DMS153 (cell line): ENCODE measurements at regions not wholly inside any gene's neighbourhood (a gene's known extent, or its start where the extent isn't known, plus 50 kb on each side); places are given as distances from the start of the nearest gene placed in this dataset.
"Not testable (repeated sequence)": the region's sequence is repeated elsewhere in the genome, so short reads cannot be mapped to it uniquely, and the experiment has no call there.

ENCODE experiments used
- DNase-seq: peaks from one replicate; lab custom pipeline; 2025; lab: John Stamatoyannopoulos, UW

DNA sequence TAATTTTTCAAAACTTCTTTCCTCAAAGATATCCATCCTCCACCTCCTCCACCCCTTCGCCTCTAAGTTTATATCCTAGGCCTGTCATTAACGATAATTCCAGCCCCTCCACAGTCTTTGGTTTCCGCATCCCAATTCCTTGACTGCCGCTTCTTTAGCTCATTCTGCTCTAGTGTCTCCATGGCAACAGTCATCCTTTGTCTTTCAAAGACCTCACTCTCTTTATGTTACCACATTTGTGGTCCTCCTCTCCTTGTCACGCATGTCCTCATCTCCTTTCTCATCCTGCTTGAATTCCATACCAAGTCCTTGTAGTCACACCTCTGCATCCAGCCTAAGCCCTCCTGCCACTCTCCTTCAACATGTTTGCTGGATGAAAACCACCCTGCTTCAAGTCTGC is 511.2 kb upstream of the KLF6 start:
- no peak for DNase-seq

DNA sequence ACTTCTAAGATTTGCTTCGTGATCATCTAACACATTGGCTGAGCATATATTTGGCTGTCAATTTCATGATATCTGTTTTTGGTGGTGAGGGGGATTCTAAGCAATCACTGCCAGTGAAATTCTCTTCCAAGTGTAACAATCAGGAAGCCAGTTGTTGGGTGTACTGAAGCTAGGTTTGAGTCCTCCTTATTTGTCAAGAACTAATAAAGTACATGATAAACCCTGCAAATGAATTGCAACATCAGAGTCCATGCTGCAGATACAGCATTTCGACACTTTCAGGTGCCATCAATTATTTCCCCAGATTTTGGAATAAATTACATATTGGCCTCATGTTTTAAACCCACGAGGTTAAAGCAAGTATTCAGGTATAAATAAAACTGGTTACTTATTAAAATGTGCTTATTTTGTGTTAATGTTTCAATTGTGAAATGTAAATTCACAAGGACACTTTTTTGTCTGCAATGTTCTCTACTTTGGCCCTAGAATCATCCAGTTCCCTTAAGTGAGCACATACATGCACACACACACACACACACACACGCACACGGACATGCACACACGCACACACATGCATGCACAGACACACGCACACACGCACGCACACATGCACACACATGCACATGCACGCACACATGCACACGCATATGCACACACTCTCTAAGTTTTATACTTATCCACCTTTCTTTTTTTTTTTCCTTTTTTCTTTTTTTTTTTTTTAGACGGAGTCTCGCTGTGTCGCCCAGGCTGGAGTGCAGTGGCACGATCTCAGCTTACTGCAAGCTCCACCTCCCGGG is 510.2 kb upstream of the KLF6 start:
- no peak for DNase-seq

DNA sequence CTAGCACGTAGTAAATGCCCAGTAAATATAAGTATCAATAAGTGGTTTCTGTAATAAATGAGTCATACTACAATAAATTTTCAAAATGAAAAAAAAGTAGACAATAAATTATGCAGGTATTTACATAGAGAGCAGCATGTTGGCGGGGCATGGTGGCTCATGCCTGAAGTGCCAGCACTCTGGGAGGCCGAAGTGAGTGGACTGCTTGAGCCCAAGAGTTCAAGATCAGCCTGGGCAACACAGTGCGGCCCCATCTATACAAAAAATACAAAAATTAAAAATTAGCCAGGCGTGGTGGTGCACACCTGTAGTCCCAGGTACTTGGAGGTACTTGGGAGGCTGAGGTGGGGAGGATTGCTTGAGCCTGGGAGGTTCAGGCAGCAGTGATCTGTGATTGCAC is 509.3 kb upstream of the KLF6 start:
- no peak for DNase-seq

DNA sequence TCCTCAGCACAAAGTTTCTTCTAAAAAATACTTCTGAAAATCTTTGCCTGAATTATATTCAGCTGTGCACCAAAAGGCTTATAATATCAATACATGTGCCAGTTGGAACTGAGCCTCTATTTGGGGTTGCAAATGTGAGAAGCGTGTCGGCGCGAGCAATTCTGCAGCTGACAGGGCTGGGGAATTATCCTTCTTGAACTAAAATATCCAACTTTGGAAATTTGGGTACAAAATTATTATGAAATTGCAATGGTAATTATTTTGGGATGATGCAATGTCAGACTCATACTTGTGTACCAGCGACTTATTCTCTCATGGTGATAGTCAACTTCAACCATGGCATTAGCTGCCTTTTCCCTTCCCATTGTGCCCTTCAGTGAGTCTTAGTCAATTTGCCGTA is 507.0 kb upstream of the KLF6 start:
- DNase-seq: no peak

DNA sequence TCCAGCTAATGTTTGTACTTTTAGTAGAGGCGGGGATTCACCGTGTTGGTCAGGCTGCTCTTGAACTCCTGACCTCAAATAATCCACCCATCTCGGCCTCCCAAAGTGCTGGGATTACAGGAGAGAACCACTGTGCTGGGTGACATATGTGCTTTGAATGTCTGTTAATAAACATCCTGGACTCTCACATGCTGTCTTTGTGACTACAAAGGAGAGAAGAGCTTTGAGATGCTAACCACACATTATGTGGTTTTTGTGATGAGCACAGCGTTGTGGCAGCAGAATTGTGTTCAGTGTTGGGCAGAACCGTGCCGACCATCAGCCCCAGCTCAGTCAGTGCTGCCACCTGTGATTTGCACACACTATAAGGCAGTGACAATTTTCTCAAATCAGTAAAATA is 500.1 kb upstream of the KLF6 start:
- DNase-seq: no peak

DNA sequence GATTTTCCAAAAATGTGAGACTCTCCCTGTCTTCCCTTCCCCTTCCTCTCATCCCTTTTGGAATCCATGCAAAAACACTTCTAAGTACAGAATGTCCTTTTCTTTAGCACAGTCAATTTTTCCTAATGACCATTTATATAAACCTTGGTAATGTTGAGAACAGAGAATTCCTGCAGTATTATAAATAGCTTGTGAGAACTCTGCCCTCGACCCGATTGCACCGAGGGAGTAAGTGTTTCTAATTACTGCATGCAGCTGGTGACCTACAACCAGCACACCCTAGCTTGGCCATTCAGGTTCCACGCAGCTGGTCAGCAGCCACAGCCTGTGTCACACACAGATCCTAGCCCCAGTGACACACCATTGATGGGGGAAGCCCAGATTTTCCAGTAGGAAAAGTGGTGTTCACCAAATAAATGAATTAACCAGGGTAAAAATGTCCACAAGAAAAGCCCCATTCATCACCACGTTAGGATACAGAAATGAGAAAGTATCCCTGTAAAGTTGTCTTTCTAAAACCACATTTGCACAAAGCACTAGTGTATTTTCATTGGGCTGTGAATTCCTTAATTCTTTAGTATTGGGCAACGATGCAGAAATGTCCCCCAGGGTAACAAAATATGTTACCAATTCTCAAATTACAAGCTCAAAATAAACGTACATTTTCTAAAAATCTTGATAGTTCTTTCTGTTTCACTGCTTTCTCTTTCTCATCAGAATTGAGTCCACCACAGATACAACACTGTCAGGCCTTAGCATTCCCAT is 499.0 kb upstream of the KLF6 start:
- DNase-seq: no peak

DNA sequence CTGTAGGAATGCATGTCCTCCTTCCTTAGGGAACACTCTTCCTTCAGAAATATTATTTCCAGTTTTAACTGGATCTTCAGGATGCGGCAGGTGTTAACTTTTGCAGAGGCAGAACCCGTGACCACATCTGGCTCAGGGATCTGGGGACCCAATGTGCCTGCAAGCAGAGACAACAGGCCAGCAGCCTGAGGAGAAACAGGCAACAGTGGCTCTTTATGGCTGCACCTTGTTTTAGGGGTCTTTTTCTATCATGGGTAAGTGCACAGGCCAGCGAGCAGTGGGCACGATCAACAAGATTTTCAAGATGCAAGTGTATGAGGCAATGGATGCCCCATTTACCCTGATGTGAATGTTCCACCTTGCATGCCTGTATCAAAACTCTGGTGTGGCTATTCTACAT is 497.5 kb upstream of the KLF6 start:
- no peak for DNase-seq

DNA sequence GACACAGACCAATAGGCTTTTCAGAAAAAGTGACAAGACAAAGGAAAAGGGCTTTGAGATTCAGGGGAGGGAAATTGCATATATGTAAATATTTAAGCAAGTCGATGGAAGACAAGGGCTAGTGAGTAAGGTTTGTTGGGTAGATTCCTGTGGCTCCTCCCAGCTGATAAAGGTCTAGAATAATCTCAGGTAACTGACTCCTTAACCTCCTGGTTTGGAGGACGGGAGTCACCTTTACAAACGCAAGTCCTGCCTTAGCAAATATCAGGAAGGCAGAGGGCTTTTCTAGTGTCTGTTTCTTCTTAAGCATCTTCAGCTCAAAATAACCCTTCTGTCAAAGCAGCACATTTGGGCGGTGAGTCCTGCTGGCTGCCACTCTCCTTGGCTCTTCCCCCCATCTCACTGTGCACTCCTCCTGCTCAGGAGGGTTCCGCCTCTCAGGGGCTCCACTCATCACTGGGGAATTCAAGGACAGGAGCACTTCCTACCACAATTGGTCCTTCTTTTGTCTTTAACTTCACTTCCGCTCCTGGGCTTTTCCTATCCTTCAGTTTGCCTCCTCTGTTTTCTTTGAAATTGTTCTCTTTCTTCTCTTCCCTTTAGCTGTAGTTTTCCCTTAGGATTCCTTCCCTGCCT is 496.3 kb upstream of the KLF6 start:
- no peak for DNase-seq

DNA sequence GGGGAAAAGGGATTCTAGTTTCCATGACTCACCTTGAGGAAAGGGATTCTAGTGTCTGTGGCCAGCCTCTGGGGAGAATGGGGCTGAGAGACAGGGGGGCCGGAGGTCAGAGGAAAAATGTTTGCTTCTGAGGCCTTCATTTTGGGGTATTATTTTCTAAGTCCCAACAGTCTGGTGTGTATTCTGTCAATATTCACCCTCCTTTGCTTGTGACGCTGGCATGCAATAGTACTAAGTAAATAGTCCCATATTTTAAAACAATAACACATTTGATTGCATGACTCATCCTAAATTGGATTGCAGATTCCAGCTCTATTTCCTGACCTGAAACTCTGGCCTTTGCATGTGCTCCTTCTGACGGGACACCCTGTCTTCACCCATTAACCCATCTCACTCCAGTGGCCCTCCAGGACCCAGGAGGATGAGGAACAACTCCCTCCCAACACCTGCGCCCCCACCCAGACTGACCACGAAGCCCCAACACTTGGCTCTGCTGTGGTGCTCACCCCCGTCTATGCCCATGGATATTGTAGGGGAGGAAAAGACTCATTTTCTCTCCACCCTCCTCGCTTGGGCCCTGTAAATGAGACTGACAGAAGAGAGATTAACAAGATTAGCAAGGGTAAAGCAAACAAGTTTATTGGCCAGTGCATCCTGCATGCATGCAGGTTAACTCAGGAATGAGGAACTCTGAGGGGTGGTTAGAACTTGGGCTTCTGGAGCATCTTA is 495.6 kb upstream of the KLF6 start:
- DNase-seq: no peak

DNA sequence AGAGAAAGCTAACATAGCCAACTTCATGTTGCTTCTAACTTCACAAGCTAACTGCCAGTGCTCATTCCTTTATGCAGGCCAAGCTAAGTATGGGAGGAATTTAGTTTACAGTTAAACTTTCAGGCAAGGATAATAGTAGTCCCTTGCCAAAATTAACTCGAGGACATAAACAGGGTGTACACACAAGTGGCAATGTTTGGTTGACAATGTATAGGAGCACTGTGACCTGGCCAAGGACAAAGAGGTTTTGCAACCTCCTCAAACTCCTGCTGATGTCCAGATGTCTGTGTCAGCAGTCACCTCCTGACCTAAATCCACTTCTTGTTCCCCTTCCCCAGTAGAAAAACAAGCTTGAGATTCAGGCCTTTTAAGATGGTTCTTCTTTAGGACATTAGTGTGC is 494.6 kb upstream of the KLF6 start:
- DNase-seq: no peak

DNA sequence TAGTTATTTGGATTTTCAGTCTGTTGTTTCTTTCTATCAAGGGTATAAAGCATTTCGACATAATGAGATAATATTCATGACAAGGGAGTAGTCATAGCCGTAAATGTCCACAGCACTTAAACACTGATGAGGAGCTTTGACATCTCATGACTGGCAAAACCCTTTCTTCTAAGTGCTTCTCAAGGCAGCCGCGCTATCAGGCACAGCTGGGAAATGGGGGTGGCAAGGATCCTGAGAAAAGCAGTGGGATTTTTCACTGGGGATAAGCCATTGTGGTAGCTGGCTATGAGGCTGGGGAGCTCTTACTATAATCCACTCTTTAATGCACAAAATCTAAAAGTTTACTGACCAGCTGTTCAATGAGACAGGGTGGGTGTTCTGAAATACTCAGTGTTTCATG is 493.2 kb upstream of the KLF6 start:
- DNase-seq: no peak

DNA sequence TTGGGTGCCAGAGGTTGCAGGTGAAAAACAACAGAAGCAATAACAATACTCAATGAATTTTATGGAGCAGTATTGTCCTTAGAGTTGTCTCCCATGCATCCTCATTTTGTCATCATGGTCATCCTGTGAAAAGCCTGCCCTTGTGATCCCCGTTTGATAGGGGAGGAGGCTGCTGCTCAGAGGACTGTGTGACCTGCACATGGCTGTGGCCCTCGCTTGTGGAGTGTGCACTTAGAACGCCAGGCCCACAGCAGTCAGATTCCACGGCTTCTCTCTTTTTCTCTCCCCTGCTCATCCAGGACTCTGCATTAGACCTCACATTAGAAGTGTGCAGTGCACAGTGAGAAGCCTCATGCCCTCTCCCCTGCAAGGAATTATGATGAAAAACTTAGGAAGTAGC is 491.1 kb upstream of the KLF6 start:
- DNase-seq: no peak

DNA sequence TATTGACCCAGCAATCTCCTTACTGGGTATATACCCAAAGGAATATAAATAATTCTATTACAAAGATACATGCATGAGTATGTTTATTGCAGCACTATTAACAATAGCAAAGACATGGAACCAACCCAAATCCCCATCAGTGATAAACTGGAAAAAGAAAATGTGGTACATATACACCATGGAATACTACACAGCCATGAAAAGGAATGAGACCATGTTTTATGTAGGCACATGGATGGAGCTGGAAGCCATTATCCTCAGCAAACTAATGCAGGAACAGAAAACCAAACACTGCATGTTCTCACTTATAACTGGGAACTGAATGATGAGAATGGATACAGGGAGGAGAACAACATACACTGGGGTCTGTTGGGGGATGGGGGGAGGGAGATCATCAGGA is 489.7 kb upstream of the KLF6 start:
- DNase-seq: not testable (repeated sequence)

DNA sequence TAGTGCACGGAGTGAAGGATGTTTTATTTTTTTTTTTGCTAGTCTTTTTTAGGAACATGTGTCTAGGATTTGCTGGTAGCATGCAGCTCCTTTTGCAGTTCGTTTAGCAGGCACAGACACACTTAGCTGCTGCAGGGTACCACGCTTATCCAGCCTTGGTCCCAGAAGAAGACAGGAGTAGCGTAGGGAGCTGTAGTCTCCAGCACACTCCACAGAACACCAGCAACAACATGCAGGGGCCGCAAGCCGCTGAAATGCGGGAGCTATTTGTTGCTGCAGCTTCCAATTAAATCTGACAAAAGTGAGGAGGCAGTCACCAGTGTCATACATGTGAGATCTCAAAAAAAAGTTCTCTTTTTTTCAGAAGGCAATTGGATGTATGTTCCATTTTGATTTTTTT is 486.2 kb upstream of the KLF6 start:
- DNase-seq: no peak

DNA sequence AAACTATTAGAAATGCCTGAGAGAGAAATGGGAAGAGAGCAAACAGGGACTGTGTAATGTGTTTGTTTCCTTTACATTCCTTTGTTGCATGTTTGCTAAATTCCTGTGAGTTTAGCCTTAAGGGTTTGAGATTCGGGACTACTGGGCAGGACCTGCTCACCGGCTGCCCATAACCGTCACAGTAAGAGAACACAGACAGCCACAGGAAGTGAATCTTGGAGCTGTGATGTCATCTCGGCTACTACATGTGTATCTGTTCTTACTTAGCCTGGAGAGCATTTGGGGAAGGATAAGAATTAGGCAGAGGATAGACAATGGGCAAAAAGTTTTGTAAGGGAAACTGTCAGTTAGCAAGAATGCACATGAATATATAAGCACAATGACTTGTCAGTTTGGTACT is 485.1 kb upstream of the KLF6 start:
- DNase-seq: no peak

DNA sequence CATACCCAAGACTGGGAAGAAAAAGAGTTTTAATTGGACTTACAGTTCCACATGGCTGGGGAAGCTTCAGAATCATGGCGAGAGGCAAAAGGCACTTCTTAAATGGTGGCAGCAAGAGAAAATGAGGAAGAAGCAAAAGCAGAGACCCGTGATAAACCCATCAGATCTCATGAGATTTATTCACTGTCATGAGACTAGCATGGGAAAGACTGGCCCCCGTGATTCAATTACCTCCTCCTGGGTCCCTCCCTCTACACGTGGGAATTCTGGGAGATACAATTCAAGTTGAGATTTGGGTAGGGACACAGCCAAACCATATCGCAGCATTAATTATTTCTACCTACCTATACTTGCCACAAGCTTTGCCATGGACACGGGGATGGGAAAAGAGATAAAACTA is 483.5 kb upstream of the KLF6 start:
- not testable (repeated sequence) for DNase-seq

DNA sequence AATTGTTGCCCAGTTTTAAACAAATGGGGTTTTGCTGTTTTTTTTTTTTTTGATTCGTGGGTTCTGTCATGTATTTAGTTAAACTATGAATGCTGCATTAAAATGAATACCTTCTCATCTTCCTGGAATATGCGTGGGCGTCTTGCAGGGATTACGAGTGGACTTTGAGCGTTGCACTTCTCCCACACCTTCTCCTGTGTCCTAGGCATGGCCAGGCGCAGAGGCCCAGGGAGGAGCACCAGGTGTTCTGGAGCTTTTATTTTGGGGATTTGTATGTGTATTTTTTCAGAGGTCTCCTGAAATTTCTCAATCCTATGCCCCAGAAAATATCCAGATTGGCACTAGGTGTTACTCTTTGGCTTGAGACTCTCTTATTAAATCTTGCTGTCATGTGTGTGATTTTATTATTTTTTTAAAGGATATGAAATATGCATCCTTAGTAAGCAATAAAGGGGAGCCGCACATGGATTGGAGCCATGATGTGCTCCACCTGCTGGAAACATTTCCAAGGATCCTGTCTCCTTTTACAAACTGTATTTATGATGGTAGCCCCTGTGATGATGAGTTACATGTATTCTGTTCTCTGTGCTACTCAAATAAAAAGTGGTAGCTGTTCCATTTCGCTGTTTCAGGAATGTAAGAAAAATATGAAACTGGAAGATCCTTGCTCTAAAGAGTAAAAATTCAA is 482.2 kb upstream of the KLF6 start:
- DNase-seq: no peak

DNA sequence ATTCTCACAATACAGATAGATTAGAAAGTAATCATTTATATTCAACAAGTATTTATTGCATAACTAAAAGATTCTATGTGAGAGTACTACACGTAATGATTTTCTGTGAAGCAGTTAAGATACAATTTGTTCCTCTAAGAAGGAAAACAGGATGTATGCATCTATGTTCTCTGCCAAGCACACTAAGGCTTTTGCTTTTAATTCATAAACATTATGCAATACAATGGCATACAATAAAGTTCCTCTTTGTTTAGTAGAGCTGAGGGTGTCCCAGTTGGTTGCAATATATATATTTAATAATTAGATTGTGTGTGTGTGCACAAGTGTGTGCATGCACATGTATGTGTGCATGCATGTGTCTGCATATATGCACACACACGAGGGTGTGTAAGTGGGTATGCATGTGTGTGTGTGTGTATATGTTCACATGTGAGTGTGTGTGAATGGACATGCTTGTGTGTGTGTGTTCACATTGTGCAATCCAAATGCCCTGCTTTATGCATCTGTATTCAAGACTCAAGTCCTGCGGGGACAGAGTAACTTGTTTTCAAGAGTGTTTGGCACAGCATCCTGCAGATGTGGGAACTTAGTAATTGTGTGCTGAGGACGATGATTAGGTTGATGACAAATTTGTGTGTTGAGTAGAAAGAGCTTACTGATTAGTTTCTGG is 481.5 kb upstream of the KLF6 start:
- no peak for DNase-seq

DNA sequence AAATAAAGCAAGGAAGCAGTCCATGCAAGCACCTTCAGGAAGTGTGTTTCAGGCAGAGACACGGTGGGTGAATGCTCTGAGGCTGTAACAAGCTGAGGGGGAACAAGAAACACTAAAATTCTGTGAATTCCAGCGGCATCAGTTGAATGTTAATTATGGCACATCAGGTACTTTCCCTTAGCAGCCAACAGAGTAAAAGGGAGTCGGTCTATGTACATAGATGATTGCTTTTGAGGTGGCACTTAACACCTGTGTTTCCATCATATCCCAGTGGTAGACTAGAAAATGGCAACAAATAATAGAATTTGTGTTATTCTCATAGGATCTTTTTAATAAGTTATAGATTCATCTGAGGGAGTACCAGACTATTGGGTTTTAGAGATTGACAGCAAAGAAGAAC is 481.0 kb upstream of the KLF6 start:
- no peak for DNase-seq

DNA sequence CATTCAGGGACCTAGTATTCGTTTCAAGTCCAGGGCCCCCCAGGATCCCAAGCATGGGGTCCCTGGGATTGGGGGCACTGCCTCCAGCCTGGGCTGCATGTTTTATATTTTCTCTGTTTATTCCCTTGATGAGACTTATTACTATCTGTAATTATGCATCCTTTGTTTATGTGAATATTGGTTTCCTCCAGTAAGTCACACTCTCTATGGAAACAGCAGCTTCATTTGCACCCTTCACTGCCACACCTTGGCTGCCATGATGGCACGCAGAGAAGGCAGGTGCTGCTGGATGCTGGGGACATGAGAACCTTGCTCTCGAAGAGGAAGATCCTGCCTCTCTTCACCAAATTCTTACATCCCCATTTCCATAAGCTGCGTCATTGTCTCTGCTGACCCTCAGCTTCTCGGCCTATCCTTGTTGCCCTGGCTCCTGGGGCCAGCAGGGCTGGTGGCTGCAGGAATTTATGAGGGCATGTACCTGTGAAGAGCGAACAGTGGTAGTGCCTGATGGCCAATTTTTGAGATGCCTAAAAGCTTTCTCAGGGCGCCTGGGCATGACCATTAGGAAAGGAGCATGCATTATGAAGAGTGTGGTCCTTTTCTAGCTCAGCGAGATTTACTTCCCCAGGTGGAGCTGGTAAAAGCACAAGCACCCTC is 479.3 kb upstream of the KLF6 start:
- DNase-seq: no peak

DNA sequence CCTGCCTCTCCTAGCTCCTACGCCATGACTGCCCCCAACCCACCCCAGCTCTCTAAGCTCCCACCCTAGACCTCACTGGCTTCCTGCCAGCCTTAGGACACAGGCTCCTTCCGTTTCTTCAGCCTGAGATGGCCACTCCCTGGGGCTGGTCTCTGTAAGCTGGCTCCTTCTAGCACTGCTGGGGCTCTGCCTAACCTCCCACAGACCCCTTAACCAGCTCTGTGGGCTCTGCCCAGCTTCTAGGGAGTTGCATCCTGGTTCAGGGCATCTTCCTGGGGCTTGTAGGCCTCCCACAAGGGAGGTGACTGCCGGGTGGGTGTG is 478.6 kb upstream of the KLF6 start:
- no peak for DNase-seq
